Activated T-helper 1 cell treated with anti-CD3 and anti-CD28 coated beads, Interleukin-12 subunit alpha, Interleukin-12 subunit beta, Interleukin-2, Interleukin-4 antibody, amounts not matched to agents 30 ng/mL and 10 ng/mL and 1 ng/mL, durations not matched to agents 14 hours and 24 hours and 36 hours (primary cell): ENCODE measurements at regions not wholly inside any gene's neighbourhood (a gene's known extent, or its start where the extent isn't known, plus 50 kb on each side); places are given as distances from the start of the nearest gene placed in this dataset.
"Not testable (repeated sequence)": the region's sequence is repeated elsewhere in the genome, so short reads cannot be mapped to it uniquely, and the experiment has no call there.

Experiments used
- DNase-seq: peaks from one replicate; pipeline ENCODE4 v3.0.0; 2021; ENCODE audit warnings: low spot score
- H3K27ac Mint-ChIP-seq: one replicate; pipeline ENCODE4 v1.8.0; 2021; ENCODE audit warnings: mild to moderate bottlenecking, mixed read lengths
- H3K27me3 Mint-ChIP-seq: one replicate; pipeline ENCODE4 v1.8.0; 2022; ENCODE audit warnings: mild to moderate bottlenecking, moderate library complexity, mixed read lengths; ENCODE audit not compliant: insufficient read depth
- H3K36me3 Mint-ChIP-seq: one replicate; pipeline ENCODE4 v1.8.0; 2021; ENCODE audit warnings: low read depth, mixed read lengths
- H3K4me1 Mint-ChIP-seq: one replicate; pipeline ENCODE4 v1.8.0; 2021; ENCODE audit warnings: low read depth, mixed read lengths
- H3K4me3 Mint-ChIP-seq: one replicate; pipeline ENCODE4 v1.8.0; 2021; ENCODE audit warnings: mild to moderate bottlenecking, moderate library complexity, mixed read lengths
- H3K9me3 Mint-ChIP-seq: one replicate; pipeline ENCODE4 v1.8.0; 2021; ENCODE audit warnings: mixed read lengths
- intact Hi-C: fragments of 100-400 bp; cut with micrococcal nuclease; formaldehyde crosslinking; loops from one replicate; pipeline ENCODE4 v1.15.1; 2024

DNA sequence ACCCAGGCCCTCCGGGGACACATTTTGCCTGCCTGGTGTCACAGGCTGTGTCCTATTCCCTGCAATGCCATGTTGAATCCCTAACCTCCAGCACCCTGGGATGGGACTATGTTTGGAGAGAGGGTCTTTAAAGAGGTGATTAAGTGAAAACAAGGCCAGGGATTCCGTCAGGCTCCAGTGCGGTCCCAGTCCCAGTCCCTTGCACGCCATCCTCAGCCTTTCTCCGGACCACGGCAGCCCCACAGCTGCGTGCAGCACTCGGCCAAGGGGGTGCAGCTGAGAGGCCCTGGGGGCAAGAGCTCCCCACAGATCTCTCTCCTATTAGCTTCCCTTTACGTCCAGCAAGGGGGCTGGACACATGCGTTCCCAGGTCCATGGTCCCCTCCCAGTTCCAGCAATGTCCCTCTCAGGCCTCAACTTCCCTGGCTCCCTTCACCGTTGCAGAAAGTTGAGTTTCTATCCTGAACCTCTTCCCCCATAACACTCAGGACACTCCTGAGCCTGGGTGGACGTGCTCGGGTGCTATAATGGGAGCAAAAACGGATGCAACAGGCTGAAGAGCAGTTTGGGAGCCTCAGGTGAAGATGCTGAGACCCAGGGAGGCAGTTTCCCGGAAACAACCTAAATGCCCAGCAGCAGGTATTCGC, 1422.7 kb downstream of the BRD1 start:
- Mint-ChIP-seq H3K9me3 (no peaks in the 10 kb centered on the region), H3K27me3 (no peaks in the 10 kb centered on the region), H3K36me3 (no peaks in the 10 kb centered on the region), H3K27ac (no peak overlapping the region), H3K4me3 (no peak overlapping the region), H3K4me1 (no peaks in the 10 kb centered on the region)
- DNase-seq = no peak
- intact Hi-C loops = no loop called here

DNA sequence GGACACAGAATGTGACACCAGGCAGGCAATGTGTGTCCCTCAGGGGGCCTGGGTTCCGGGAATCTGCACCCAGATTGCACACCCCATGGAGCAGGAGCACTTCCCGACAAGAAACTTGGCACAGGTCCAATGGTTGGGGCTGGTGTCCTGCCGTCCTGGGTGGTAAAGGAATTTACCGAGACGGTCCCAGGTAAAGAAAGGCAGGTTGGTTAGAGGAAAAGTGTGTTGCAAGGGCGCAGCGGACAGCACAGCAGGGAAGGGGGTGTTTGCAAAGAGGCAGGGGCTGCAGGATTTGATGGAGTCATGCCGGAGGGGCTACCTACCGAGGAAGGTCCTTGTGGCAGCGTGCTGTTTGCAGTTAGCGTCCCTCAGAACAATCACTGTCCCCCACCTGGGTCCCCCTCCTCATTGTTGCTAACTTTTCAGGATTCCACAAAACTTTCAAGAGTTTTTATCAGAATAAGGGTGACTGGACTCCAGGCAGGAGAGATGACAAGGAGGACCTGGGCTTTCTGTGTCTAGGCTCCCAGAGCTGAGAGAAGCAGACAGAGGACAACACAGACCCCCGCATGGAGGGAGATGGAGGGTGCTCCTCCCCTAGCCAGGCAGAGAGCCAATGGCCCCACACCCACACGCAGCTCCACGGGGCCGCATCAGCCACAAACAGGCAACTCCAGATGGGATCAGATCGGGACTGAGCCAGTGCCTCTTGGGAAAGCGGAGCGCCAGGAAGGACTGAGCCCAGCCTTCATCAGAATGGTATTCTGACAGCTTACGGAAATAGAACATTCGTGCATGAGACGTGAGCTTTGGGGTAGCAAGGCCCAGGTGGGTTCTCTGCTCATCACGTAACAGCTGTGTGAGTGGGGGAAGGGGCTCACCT, 1423.9 kb downstream of the BRD1 start:
- no peak overlapping the region for H3K4me3 Mint-ChIP-seq
- no peak for DNase-seq
- no peaks in the 10 kb centered on the region for H3K27me3 Mint-ChIP-seq
- H3K9me3 Mint-ChIP-seq = no peaks in the 10 kb centered on the region
- no peak overlapping the region for H3K27ac Mint-ChIP-seq
- intact Hi-C loops = no loop called here
- no peaks in the 10 kb centered on the region for H3K4me1 Mint-ChIP-seq
- no peaks in the 10 kb centered on the region for H3K36me3 Mint-ChIP-seq

DNA sequence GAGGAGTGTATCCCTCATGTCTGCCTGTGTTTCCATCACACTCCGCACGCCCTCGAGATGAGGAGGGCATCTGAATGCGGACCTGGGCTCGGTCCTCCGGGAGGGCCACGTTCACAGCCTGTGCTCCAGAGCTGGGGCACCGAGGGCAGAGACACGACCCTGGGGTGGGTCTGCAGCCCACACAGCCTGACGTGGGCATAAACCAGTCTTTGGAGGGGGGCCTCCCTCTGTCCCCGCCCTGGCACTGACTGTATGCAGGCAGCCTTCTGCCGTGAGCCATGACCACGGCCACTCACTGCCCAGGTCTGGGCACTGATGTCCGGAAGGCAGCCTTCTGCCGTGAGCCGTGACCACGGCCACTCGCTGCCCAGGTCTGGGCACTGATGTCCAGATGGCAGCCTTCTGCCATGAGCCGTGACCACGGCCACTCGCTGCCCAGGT, 1425.1 kb downstream of the BRD1 start:
- Mint-ChIP-seq H3K9me3 (no peaks in the 10 kb centered on the region), H3K27ac (no peak overlapping the region), H3K36me3 (no peaks in the 10 kb centered on the region), H3K27me3 (no peaks in the 10 kb centered on the region), H3K4me1 (no peaks in the 10 kb centered on the region), H3K4me3 (no peak overlapping the region)
- DNase-seq = no peak
- intact Hi-C loops = no loop called here

DNA sequence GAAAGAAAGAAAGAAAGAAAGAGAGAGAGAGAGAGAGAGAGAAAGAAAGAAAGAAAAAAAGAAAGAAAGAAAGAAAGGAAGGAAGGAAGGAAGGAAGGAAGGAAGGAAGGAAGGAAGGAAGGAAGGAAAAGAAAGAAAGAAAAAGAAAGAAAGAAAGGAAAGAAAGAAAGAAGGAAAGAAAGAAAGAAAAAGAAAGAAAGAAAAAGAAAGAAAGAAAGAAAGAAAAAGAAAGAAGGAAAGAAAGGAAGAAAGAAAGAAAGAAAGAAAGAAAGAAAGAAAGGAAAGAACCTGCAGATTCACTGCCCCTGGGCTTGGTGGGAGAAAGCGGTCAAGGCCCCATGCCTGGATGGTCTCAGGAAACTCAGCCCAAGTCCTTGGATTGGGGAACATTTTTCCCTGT, 1426.2 kb downstream of the BRD1 start:
- H3K9me3 Mint-ChIP-seq, intact Hi-C loops: not testable (repeated sequence)

DNA sequence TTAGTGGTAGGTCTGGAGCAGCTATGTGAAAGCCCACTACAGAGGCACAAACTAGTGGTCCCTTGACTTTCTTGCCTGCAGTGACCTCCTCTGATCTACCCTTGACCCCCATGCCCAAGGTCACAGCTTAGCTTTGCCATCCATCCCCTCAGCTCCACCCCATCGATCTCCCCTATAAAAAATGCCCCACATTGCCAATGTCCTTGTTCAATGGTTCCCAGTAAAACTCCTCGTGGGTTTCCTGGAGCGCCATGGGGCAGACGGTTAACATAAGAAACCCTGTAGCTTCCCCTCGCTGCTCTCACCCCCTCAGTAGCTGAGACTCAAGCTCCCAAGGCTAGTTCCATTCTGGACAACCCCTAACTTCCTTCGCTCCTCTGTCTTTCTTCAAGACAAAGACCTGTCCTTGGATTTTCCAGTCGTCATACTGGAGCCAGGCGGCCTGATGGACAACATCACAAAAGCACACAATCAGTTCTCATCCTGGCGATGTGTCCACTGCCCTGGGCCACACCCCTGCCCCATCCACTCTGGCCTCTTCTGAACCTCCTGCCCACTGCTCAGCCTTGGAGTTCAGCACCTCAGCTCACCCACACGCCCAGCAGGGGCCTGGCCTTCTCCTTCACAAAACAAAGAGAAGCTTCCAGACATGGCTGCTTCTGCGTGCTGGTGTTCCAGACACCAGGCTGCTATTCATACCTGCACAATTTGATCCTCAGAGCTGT, 1429.3 kb downstream of the BRD1 start:
- Mint-ChIP-seq H3K36me3 (no peaks in the 10 kb centered on the region), H3K9me3 (no peaks in the 10 kb centered on the region), H3K4me1 (no peaks in the 10 kb centered on the region), H3K4me3 (no peak overlapping the region), H3K27ac (no peak overlapping the region), H3K27me3 (no peaks in the 10 kb centered on the region)
- DNase-seq = no peak
- intact Hi-C loops = no loop called here

More for the DNA sequence above, 1426.2 kb downstream of the BRD1 start:
- not testable (repeated sequence) for DNase-seq, H3K27me3 Mint-ChIP-seq, H3K4me1 Mint-ChIP-seq, H3K4me3 Mint-ChIP-seq, H3K36me3 Mint-ChIP-seq, H3K27ac Mint-ChIP-seq

DNA sequence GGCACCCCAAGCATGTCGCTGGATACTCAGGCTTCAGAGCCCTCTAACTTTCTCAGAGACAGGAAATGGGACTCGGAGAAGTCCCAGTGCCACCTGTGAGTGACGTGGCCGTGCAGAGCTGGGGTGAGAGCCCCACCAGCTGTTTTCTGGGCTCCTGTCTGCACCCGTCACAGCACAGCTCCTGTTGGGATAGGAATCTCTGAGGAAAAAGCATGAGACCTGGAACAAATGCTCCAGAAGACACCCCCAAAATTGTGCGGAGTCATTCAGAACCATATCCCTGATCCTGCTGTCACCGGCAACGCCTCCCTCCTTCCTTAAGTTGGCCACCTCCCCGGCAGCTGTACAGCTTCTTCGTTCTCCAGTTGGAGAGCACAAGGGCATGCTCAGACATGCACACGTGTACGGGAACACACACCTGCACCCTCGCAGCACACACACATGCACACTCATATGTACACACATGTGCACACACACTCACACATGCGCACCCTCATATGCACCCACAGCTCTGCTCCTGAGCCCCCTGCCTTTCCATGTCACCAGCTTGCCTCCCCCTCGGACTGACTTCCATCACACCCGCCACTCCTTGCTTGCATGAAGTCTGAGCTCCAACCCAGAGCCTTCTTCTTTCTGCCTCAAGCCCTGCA, 1430.0 kb downstream of the BRD1 start:
- Mint-ChIP-seq H3K4me1 (no peaks in the 10 kb centered on the region), H3K36me3 (no peaks in the 10 kb centered on the region), H3K27ac (no peak overlapping the region), H3K27me3 (no peaks in the 10 kb centered on the region), H3K9me3 (no peaks in the 10 kb centered on the region), H3K4me3 (no peak overlapping the region)
- no peak for DNase-seq
- intact Hi-C loops = no loop called here

DNA sequence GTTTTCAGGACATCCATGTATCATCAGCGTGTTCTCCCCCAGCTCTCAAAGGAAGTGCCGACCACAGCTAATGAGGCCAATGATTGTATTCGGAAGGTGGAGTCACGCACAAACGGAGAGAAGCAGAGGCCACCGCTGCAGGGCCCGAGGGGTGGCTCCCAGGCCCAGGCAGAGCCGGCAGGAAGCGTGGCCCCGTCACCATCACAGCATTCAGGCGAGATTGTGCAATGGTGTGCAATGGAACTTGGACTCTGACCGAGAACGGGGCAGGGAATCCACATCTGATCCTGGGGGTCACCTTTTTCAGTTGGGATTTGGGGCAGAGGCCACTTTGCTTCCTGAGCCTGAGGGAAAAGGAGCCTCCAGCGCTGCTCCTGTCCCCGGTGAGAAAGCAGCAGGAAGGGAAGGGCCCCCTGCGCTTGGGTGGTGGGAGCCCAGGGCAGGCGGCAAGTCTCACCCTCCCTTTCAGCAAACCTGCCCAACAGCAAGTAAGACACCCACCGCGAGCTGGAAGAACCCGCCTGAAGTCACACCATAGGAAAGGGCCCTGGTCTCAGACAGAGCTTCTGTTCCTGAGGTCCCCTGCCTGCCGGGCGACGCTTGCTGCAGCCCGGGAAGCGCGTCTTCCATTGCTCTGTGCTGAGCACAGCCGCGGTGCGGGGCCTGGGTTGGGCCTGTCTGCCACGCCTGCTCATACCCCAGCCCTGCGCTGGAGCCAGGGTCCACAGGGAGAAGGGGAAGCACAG, 1430.7 kb downstream of the BRD1 start:
- Mint-ChIP-seq H3K4me1 (no peaks in the 10 kb centered on the region), H3K36me3 (no peaks in the 10 kb centered on the region), H3K9me3 (no peaks in the 10 kb centered on the region), H3K27ac (no peak overlapping the region), H3K4me3 (no peak overlapping the region), H3K27me3 (no peaks in the 10 kb centered on the region)
- DNase-seq = no peak
- intact Hi-C loops = no loop called here

DNA sequence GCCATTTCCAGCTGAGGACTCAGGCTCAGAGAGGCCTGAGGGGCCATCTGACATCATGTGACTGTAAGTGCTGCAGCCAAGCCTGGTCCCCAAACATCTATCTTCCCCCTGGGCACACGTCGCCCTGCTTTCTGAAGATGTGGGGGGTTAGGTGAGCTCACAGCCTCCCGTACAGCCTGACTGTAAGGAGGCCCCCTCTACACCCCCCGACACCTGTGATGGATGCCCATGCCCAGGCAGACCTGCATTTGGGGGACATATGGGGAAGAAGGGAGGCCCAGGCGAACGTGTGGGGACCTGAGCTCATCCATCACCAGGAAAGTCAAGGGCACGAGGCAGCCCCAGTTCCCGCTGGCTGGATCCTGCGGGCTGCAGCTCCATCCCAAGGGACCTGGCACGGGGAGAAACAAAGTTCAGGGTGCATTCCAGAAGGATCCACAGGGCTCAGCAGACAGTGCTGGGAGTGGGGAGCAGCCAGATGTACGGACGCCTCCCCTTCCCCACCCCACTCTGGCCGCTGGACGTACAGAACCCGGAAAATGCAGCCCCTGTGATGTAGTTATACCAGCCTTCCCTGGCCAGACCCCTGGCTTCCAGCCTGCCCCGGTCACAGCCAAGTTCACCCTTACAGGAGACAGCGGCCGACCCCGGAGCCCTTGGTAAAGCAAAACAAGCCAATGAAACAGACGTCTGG, 1431.4 kb downstream of the BRD1 start:
- no peaks in the 10 kb centered on the region for H3K4me1 Mint-ChIP-seq
- no peak for DNase-seq
- no peaks in the 10 kb centered on the region for H3K9me3 Mint-ChIP-seq
- no peaks in the 10 kb centered on the region for H3K36me3 Mint-ChIP-seq
- no peak overlapping the region for H3K4me3 Mint-ChIP-seq
- no peaks in the 10 kb centered on the region for H3K27me3 Mint-ChIP-seq
- intact Hi-C loops = no loop called here
- no peak overlapping the region for H3K27ac Mint-ChIP-seq

DNA sequence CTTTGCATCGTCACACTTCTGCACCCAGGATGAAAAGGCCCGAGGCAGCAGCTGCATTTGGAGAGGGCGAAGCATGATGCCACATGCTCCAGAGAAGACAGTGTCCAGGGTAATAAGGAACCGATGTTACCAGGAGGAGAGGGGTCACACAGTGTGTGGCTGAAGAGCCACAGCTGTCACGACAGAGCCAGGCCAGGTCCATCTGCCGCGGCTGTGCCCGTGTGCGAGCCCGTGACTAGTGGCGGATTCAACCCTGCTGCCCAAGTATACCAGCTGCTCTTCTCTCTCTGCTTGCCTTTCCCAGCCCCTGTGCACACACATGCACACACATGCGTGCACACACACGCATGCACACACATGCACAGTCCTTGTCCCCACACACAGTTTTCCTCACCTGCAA, 1432.5 kb downstream of the BRD1 start:
- Mint-ChIP-seq H3K27me3 (no peaks in the 10 kb centered on the region), H3K27ac (no peak overlapping the region), H3K4me1 (no peaks in the 10 kb centered on the region)

DNA sequence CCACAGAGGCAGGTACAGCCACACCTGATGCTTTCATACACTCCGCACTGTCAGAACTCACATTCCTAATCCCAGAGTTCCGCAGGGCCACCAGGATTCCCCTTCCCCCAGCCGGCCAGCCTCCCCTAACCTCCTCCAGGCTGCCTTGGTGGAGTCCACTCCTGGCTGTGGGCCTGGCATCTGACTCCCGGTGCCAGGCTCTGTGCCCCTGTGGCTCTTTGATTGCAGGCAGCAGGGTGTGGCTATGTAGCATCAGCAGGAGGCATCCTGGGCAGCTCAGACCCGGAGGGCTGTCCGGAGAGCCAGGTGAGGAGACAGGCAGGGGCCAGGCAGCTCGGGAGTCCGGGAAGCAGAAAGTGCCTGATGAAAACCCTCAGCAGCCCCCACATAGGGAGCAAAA, 1432.9 kb downstream of the BRD1 start:
- H3K4me3 Mint-ChIP-seq = no peak overlapping the region
- no peaks in the 10 kb centered on the region for H3K9me3 Mint-ChIP-seq
- intact Hi-C loops = no loop called here
- no peaks in the 10 kb centered on the region for H3K27me3 Mint-ChIP-seq
- no peaks in the 10 kb centered on the region for H3K36me3 Mint-ChIP-seq
- no peak overlapping the region for H3K27ac Mint-ChIP-seq
- H3K4me1 Mint-ChIP-seq = no peaks in the 10 kb centered on the region
- no peak for DNase-seq

More for the DNA sequence above, 1432.5 kb downstream of the BRD1 start:
- intact Hi-C loops = no loop called here
- Mint-ChIP-seq H3K36me3 (no peaks in the 10 kb centered on the region), H3K9me3 (no peaks in the 10 kb centered on the region), H3K4me3 (no peak overlapping the region)
- no peak for DNase-seq

DNA sequence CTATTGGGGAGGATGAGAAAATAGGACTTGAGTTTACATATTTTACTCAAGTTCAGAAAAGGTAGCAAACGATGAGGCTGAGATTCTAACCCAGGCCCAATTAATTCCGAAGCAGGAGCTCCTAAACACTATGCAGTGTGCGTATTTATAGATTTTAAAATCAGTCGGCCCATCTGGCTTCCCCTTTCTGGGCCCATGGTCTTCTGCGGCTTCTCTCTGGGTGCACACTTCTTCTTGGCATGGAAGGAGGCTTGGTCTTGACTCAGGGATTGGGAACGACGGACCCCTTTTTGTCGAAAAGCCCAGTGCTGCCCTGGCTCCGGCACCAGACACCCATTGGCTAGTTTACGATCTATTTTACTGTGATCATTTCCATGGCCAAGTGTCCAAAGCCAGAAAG, 1433.8 kb downstream of the BRD1 start:
- no peaks in the 10 kb centered on the region for H3K27me3 Mint-ChIP-seq
- intact Hi-C loops = no loop called here
- no peaks in the 10 kb centered on the region for H3K4me1 Mint-ChIP-seq
- DNase-seq = no peak
- no peaks in the 10 kb centered on the region for H3K9me3 Mint-ChIP-seq
- H3K27ac Mint-ChIP-seq = no peak overlapping the region
- no peaks in the 10 kb centered on the region for H3K36me3 Mint-ChIP-seq
- no peak overlapping the region for H3K4me3 Mint-ChIP-seq

DNA sequence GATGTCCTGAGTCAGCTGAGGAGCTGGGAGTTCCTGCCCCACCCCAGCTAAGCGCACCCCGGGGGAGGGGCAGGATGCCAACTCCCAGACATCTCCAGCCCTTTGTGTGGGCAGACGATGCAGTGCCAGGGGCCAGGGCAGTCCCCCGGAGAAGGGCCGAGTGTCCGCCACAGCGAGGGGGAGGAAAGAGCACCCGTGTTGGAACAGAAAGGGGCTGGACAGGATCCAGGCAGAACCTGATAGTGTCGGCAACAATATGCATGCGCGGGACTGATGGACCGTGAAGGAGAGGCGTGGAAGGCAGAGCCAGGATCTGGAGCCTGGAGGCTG, 1434.7 kb downstream of the BRD1 start:
- DNase-seq = no peak
- Mint-ChIP-seq H3K27me3 (no peaks in the 10 kb centered on the region), H3K9me3 (no peaks in the 10 kb centered on the region), H3K4me1 (no peaks in the 10 kb centered on the region), H3K27ac (no peak overlapping the region), H3K36me3 (no peaks in the 10 kb centered on the region), H3K4me3 (no peak overlapping the region)
- intact Hi-C loops = no loop called here
